ENCODE measurements at regions not wholly inside any gene's neighbourhood (a gene's known extent, or its start where the extent isn't known, plus 50 kb on each side); places are given as distances from the start of the nearest gene placed in this dataset.

DNA sequence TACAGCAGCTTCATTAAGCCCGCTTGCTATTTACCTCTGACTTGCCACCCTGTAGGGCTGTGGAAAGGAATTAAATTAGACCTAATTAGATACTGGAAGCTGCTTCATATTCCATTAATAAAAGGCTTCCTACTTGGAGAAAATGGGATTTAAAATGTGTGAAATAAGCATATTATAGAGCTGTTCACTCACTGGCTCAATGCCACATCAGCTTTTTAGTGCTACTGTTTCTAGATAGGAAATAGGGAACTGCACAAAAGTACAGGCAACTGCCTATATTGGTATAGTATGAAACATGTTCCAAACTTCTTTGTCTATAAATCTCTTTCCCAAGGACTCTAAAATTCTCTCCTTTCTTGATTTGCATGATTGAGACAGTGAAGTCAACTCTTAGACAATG lies 407.9 kb upstream of the AADAT start:
- Histone ChIP-seq H3K9me3 (no peaks in the 10 kb centered on the region), H3K4me1 (ENCODE audit: control insufficient read depth in 1 of 2, insufficient read depth in 1 of 2, low read depth in 1 of 2, low read length in 1 of 2) (no peaks in the 10 kb centered on the region), H3K36me3 (no peaks in the 10 kb centered on the region), H3K4me3 (ENCODE audit: low read depth in 1 of 2, low read length in 1 of 2) (no peak overlapping the region), H3K27me3 (no peaks in the 10 kb centered on the region), H3K27ac (no peak overlapping the region)
- TF ChIP-seq, protein P1, sequence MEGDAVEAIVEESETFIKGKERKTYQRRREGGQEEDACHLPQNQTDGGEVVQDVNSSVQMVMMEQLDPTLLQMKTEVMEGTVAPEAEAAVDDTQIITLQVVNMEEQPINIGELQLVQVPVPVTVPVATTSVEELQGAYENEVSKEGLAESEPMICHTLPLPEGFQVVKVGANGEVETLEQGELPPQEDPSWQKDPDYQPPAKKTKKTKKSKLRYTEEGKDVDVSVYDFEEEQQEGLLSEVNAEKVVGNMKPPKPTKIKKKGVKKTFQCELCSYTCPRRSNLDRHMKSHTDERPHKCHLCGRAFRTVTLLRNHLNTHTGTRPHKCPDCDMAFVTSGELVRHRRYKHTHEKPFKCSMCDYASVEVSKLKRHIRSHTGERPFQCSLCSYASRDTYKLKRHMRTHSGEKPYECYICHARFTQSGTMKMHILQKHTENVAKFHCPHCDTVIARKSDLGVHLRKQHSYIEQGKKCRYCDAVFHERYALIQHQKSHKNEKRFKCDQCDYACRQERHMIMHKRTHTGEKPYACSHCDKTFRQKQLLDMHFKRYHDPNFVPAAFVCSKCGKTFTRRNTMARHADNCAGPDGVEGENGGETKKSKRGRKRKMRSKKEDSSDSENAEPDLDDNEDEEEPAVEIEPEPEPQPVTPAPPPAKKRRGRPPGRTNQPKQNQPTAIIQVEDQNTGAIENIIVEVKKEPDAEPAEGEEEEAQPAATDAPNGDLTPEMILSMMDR (IDR thresholded peaks at IDR 0.05): no peak

DNA sequence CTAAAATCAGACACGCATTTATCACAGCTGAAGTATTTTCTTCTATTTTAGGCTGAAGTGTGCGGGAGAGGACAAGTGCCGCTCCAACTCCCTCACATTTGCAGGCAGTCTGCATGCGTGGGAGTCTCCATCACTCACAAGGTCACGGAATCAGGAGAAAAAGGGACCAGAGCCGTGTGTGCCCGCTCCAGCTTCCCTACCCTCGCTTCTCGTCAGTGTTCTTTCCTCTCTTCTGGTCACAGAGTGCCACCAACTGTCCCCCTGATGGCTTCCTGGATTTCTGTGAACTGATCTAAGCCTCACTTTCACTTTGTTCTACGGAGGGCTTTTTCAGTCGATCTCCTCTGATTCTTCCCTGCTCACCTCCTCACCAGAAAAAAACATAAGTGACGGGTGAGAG lies 407.4 kb upstream of the AADAT start:
- H3K4me3 ChIP-seq (ENCODE audit: low read depth in 1 of 2, low read length in 1 of 2): no peak overlapping the region

GRCh38 chr4:170491981-170492380 lies 402.2 kb upstream of the AADAT start:
- H3K27ac ChIP-seq: no peak overlapping the region
- no peaks in the 10 kb centered on the region for H3K9me3 ChIP-seq
- TF ChIP-seq, protein P1 (IDR thresholded peaks at IDR 0.05): no peak
- H3K27me3 ChIP-seq: no peaks in the 10 kb centered on the region
- no peaks in the 10 kb centered on the region for H3K4me1 ChIP-seq (ENCODE audit: control insufficient read depth in 1 of 2, insufficient read depth in 1 of 2, low read depth in 1 of 2, low read length in 1 of 2)
- no peaks in the 10 kb centered on the region for H3K36me3 ChIP-seq
- H3K4me3 ChIP-seq (ENCODE audit: low read depth in 1 of 2, low read length in 1 of 2): no peak overlapping the region

More for the DNA sequence above, 407.4 kb upstream of the AADAT start:
- Histone ChIP-seq H3K27ac (no peak overlapping the region), H3K27me3 (no peaks in the 10 kb centered on the region), H3K4me1 (ENCODE audit: control insufficient read depth in 1 of 2, insufficient read depth in 1 of 2, low read depth in 1 of 2, low read length in 1 of 2) (no peaks in the 10 kb centered on the region), H3K36me3 (no peaks in the 10 kb centered on the region), H3K9me3 (no peaks in the 10 kb centered on the region)
- TF ChIP-seq, protein P1 (IDR thresholded peaks at IDR 0.05): no peak

DNA sequence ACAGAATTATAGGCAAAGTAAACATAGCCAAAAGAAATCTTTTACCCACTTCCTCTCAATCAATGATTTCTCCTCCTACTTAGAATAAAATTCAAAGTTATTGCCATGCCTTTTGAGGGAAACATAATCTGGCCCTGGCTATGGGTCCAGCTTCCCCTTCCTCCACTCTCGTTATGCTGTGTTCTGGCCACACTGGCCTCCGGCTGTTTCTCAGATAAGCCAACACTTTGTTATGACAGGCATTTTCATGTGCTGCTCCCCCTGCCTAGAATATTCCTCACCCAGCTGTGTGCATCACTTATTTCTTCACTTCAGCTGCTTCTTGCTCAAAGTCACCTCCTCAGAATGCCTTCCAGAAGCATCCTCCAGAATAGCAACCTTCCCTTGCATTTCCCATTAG lies 386.6 kb upstream of the AADAT start:
- H3K36me3 ChIP-seq: no peaks in the 10 kb centered on the region
- H3K27me3 ChIP-seq: no peaks in the 10 kb centered on the region
- TF ChIP-seq, protein P1 (IDR thresholded peaks at IDR 0.05): no peak
- H3K4me1 ChIP-seq (ENCODE audit: control insufficient read depth in 1 of 2, insufficient read depth in 1 of 2, low read depth in 1 of 2, low read length in 1 of 2): no peaks in the 10 kb centered on the region
- no peaks in the 10 kb centered on the region for H3K9me3 ChIP-seq
- H3K4me3 ChIP-seq (ENCODE audit: low read depth in 1 of 2, low read length in 1 of 2): no peak overlapping the region
- H3K27ac ChIP-seq: no peak overlapping the region

DNA sequence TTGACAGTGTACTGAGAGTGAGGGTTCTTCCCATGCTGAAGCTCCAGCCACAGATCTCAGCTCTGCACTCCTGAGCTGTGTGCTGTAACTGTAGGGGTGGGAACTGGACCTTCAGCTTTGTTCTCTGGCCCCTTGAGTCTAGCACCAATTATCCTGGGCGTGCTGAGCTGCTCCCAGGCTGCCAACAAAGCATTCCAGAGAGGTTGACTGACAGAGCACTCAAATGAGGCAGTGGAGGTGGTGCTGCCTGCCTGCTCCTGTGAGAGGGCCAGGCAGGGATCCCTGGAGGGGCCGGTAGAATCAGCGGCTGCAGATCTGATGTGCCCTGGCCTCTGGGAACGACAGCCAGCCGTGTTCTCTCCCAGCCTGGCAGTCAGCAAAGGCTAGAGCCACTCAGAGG lies 375.7 kb upstream of the AADAT start:
- Histone ChIP-seq H3K27ac (no peak overlapping the region), H3K4me3 (ENCODE audit: low read depth in 1 of 2, low read length in 1 of 2) (no peak overlapping the region)
- TF ChIP-seq, protein P1 (IDR thresholded peaks at IDR 0.05): no peak

GRCh38 chr4:170464614-170465197 lies 374.9 kb upstream of the AADAT start:
- H3K4me3 ChIP-seq (ENCODE audit: low read depth in 1 of 2, low read length in 1 of 2): no peak overlapping the region
- H3K27ac ChIP-seq: no peak overlapping the region
- TF ChIP-seq, protein P1 (IDR thresholded peaks at IDR 0.05): no peak
- no peaks in the 10 kb centered on the region for H3K4me1 ChIP-seq (ENCODE audit: control insufficient read depth in 1 of 2, insufficient read depth in 1 of 2, low read depth in 1 of 2, low read length in 1 of 2)
- no peaks in the 10 kb centered on the region for H3K27me3 ChIP-seq
- no peaks in the 10 kb centered on the region for H3K9me3 ChIP-seq
- H3K36me3 ChIP-seq: no peaks in the 10 kb centered on the region

More for the DNA sequence above, 375.7 kb upstream of the AADAT start:
- Histone ChIP-seq H3K36me3 (no peaks in the 10 kb centered on the region), H3K4me1 (ENCODE audit: control insufficient read depth in 1 of 2, insufficient read depth in 1 of 2, low read depth in 1 of 2, low read length in 1 of 2) (no peaks in the 10 kb centered on the region), H3K27me3 (no peaks in the 10 kb centered on the region), H3K9me3 (no peaks in the 10 kb centered on the region)
